ENCODE measurements at regions not wholly inside any gene's neighbourhood (a gene's known extent, or its start where the extent isn't known, plus 50 kb on each side); places are given as distances from the start of the nearest gene placed in this dataset.

GRCh38 chr3:135623558-135623957 is 342.0 kb upstream of the PPP2R3A start:
- no peak overlapping the region for H3K9ac ChIP-seq (ENCODE audit: low read length)
- no peaks in the 10 kb centered on the region for H3F3A ChIP-seq (ENCODE audit: insufficient read depth, low read length, poor library complexity, severe bottlenecking)
- H3K4me3 ChIP-seq (ENCODE audit: low read length): no peak overlapping the region
- H3K79me2 ChIP-seq (replicated peaks; ENCODE audit: insufficient read depth, low read length): no peaks in the 10 kb centered on the region
- H3K36me3 ChIP-seq (ENCODE audit: insufficient read depth, low read length): no peaks in the 10 kb centered on the region
- no peak for TF ChIP-seq EZH2 (IDR thresholded peaks at IDR 0.05; ENCODE audit: borderline replicate concordance, insufficient read depth, low read length, poor library complexity, severe bottlenecking)
- no peak for TF ChIP-seq MXI1 (conservative IDR thresholded peaks at IDR 0.05; ENCODE audit: poor library complexity, severe bottlenecking)
- no peak for TF ChIP-seq POLR2AphosphoS5 (IDR thresholded peaks at IDR 0.05)
- no peak for TF ChIP-seq CTCF (IDR thresholded peaks at IDR 0.05; ENCODE audit: poor library complexity, severe bottlenecking)
- no peak for TF ChIP-seq SMC3 (conservative IDR thresholded peaks at IDR 0.05; ENCODE audit: poor library complexity)
- H3K4me2 ChIP-seq (ENCODE audit: low read length): no peak overlapping the region
- H3K9me3 ChIP-seq (ENCODE audit: low read length): no peaks in the 10 kb centered on the region
- H3K27me3 ChIP-seq (ENCODE audit: insufficient read depth, low read depth, low read length): no peaks in the 10 kb centered on the region
- no peaks in the 10 kb centered on the region for H3K9me2 ChIP-seq (ENCODE audit: insufficient read depth, low read length)
- no peak overlapping the region for H2AFZ ChIP-seq (ENCODE audit: low read depth, low read length)
- H4K20me1 ChIP-seq (ENCODE audit: insufficient read depth): no peaks in the 10 kb centered on the region
- no peak overlapping the region for H3K27ac ChIP-seq (ENCODE audit: low read length)

GRCh38 chr3:135627057-135627456 is 338.5 kb upstream of the PPP2R3A start:
- H2AFZ ChIP-seq (ENCODE audit: low read depth, low read length): no peak overlapping the region
- H3K9me2 ChIP-seq (ENCODE audit: insufficient read depth, low read length): no peaks in the 10 kb centered on the region

More at GRCh38 chr3:135627057-135627456, 338.5 kb upstream of the PPP2R3A start:
- Histone ChIP-seq H3F3A (ENCODE audit: insufficient read depth, low read length, poor library complexity, severe bottlenecking) (no peaks in the 10 kb centered on the region), H3K9ac (ENCODE audit: low read length) (no peak overlapping the region), H3K27ac (ENCODE audit: low read length) (no peak overlapping the region), H3K4me2 (ENCODE audit: low read length) (no peak overlapping the region), H3K27me3 (ENCODE audit: insufficient read depth, low read depth, low read length) (no peaks in the 10 kb centered on the region), H4K20me1 (ENCODE audit: insufficient read depth) (no peaks in the 10 kb centered on the region), H3K4me3 (ENCODE audit: low read length) (no peak overlapping the region), H3K36me3 (ENCODE audit: insufficient read depth, low read length) (no peaks in the 10 kb centered on the region), H3K9me3 (ENCODE audit: low read length) (no peaks in the 10 kb centered on the region), H3K79me2 (replicated peaks; ENCODE audit: insufficient read depth, low read length) (no peaks in the 10 kb centered on the region)
- TF ChIP-seq REST (IDR thresholded peaks at IDR 0.05; ENCODE audit: borderline replicate concordance): no peak
- no peak for TF ChIP-seq TAF1 (IDR thresholded peaks at IDR 0.05; ENCODE audit: low read depth)
- no peak for TF ChIP-seq CTCF (IDR thresholded peaks at IDR 0.05; ENCODE audit: poor library complexity, severe bottlenecking)
- no peak for TF ChIP-seq RAD21 (conservative IDR thresholded peaks at IDR 0.05)
- no peak for TF ChIP-seq SMC3 (conservative IDR thresholded peaks at IDR 0.05; ENCODE audit: poor library complexity)
- no peak for TF ChIP-seq EZH2 (IDR thresholded peaks at IDR 0.05; ENCODE audit: borderline replicate concordance, insufficient read depth, low read length, poor library complexity, severe bottlenecking)
- TF ChIP-seq MXI1 (conservative IDR thresholded peaks at IDR 0.05; ENCODE audit: poor library complexity, severe bottlenecking): no peak
- TF ChIP-seq POLR2AphosphoS5 (IDR thresholded peaks at IDR 0.05): no peak

Data from neural cell (in vitro differentiated cells).